Tibial nerve (tissue), 3 donors: ENCODE measurements at regions not wholly inside any gene's neighbourhood (a gene's known extent, or its start where the extent isn't known, plus 50 kb on each side); places are given as distances from the start of the nearest gene placed in this dataset.

Experiments used
- CTCF ChIP-seq, 5 experiments: fragments of 200-600 bp in 3 of 5; fragments of 450-650 bp in 2 of 5; sonication (generic) in 3 of 5; IDR thresholded peaks; one replicate each; pipeline ENCODE4 v1.5.1; 2016 to 2019; ENCODE audit warnings: antibody characterized with exemption in 5 of 5, mild to moderate bottlenecking in 3 of 5, moderate library complexity in 2 of 5
- POLR2A ChIP-seq, 2 donors: fragments of 450-650 bp; IDR thresholded peaks; one replicate each; pipeline ENCODE4 v1.6.1; 2017; ENCODE audit warnings: antibody characterized with exemption in 2 of 2, mild to moderate bottlenecking in 2 of 2, moderate library complexity in 2 of 2

GRCh38 chr2:146681991-146682390 lies 1162.8 kb upstream of the ACVR2A start:
- no peak for TF ChIP-seq CTCF (IDR thresholded peaks at IDR 0.05)
- TF ChIP-seq POLR2A (IDR thresholded peaks at IDR 0.05): no peak
